Gastrocnemius medialis (tissue), 4 donors: ENCODE measurements at regions not wholly inside any gene's neighbourhood (a gene's known extent, or its start where the extent isn't known, plus 50 kb on each side); places are given as distances from the start of the nearest gene placed in this dataset.

Experiments used
- ATAC-seq, 2 donors: fragments of 150-250 bp; one replicate each; pipeline ENCODE4 v1.9.1; 2016
- DNase-seq, 2 donors: peaks; one replicate each; pipeline ENCODE4 v3.0.0-alpha.2; 2019
- H3K27ac ChIP-seq, 4 donors: fragments of 200-600 bp; sonication (generic); 1 replicate in 1 of 4; 2 replicates in 3 of 4; pipeline ENCODE4 v1.5.1; 2016 to 2018; ENCODE audit warnings: mild to moderate bottlenecking in 2 of 4, moderate library complexity in 1 of 4
- H3K27me3 ChIP-seq, 3 donors: fragments of 200-600 bp; sonication (generic) in 2 of 3; 1 replicate in 1 of 3; 2 replicates in 2 of 3; pipeline versions ENCODE4 v1.5.1 to v1.6.0; 2016 to 2019; ENCODE audit warnings: mild to moderate bottlenecking in 1 of 3, moderate library complexity in 1 of 3
- H3K36me3 ChIP-seq, 2 donors: fragments of 200-600 bp; sonication (generic) in 1 of 2; one replicate each; pipeline ENCODE4 v1.5.1; 2017 to 2018
- H3K4me1 ChIP-seq, 2 donors: fragments of 200-600 bp; sonication (generic) in 1 of 2; one replicate each; pipeline ENCODE4 v1.5.1; 2016 to 2017; ENCODE audit warnings: mild to moderate bottlenecking in 2 of 2
- H3K4me3 ChIP-seq, 4 donors: fragments of 200-600 bp; sonication (generic) in 3 of 4; 1 replicate in 1 of 4; 2 replicates in 3 of 4; pipeline ENCODE4 v1.5.1; 2016 to 2019; ENCODE audit warnings: mild to moderate bottlenecking in 2 of 4
- H3K9me3 ChIP-seq, 3 donors: fragments of 200-600 bp; sonication (generic) in 2 of 3; 1 replicate in 1 of 3; 2 replicates in 2 of 3; pipeline ENCODE4 v1.5.1; 2016 to 2019
- POLR2A ChIP-seq, 2 donors: fragments of 450-650 bp; IDR thresholded peaks; one replicate each; pipeline ENCODE4 v1.6.1; 2017; ENCODE audit warnings: antibody characterized with exemption in 2 of 2, mild to moderate bottlenecking in 2 of 2, moderate library complexity in 2 of 2
- in situ Hi-C, 4 donors: fragments of 200-750 bp; cut with MboI; loops; one replicate each; pipeline versions ENCODE4 v1.15.0 to v1.8.0; 2017; ENCODE audit warnings: low sequenced_read_pairs in 4 of 4
- intact Hi-C: fragments of 100-400 bp; cut with DNase I; formaldehyde crosslinking; loops from one replicate; pipeline ENCODE4 v1.15.1; 2023; ENCODE audit warnings: low total_unique reads
- TF ChIP-seq, protein P1 (sequence below), 5 experiments: fragments of 450-650 bp in 3 of 5; fragments of 200-600 bp in 2 of 5; sonication (generic) in 2 of 5; IDR thresholded peaks in 4 of 5; conservative IDR thresholded peaks in 1 of 5; 1 replicate in 4 of 5; 2 replicates in 1 of 5; pipeline ENCODE4 v1.5.1; 2016 to 2019; ENCODE audit warnings: antibody characterized with exemption in 5 of 5, mild to moderate bottlenecking in 3 of 5, moderate library complexity in 3 of 5

GRCh38 chr1:72635719-72636118 lies 353.4 kb upstream of the NEGR1 start:
- in situ Hi-C loops: no loop called here
- ATAC-seq: no peak
- no peaks in the 10 kb centered on the region for H3K27me3 ChIP-seq

DNA sequence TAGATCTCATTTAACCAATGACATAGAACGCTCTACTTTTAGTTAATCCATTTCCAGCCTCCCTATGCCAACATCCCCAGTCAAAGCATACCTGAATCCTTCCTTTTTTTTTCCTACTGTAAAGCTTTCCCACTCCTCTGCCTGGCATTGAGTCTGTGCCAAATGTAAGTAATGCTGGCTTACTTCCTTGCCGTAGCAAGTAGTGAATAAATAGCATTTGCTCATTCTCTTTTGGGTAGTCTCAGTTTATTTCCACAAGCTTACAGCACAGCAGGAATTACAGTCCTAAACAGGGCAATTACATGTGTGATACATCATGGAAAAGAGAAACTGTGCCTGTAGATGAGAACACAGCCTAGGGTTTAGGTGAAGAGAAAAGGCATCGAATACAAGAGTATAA lies 352.6 kb upstream of the NEGR1 start:
- Histone ChIP-seq H3K27ac (no peak overlapping the region), H3K36me3 (no peaks in the 10 kb centered on the region), H3K9me3 (no peaks in the 10 kb centered on the region), H3K27me3 (no peaks in the 10 kb centered on the region), H3K4me1 (no peaks in the 10 kb centered on the region), H3K4me3 (no peak overlapping the region)
- ATAC-seq: no peak
- DNase-seq: no peak
- TF ChIP-seq, protein P1, sequence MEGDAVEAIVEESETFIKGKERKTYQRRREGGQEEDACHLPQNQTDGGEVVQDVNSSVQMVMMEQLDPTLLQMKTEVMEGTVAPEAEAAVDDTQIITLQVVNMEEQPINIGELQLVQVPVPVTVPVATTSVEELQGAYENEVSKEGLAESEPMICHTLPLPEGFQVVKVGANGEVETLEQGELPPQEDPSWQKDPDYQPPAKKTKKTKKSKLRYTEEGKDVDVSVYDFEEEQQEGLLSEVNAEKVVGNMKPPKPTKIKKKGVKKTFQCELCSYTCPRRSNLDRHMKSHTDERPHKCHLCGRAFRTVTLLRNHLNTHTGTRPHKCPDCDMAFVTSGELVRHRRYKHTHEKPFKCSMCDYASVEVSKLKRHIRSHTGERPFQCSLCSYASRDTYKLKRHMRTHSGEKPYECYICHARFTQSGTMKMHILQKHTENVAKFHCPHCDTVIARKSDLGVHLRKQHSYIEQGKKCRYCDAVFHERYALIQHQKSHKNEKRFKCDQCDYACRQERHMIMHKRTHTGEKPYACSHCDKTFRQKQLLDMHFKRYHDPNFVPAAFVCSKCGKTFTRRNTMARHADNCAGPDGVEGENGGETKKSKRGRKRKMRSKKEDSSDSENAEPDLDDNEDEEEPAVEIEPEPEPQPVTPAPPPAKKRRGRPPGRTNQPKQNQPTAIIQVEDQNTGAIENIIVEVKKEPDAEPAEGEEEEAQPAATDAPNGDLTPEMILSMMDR (IDR thresholded peaks at IDR 0.05 in 4 of 5, conservative IDR thresholded peaks at IDR 0.05 in 1 of 5): no peak
- no peak for TF ChIP-seq POLR2A (IDR thresholded peaks at IDR 0.05)
- in situ Hi-C loops (no loop called here), intact Hi-C loops (no loop called here)

More at GRCh38 chr1:72635719-72636118, 353.4 kb upstream of the NEGR1 start:
- Histone ChIP-seq H3K4me1 (no peaks in the 10 kb centered on the region), H3K4me3 (no peak overlapping the region), H3K36me3 (no peaks in the 10 kb centered on the region), H3K27ac (no peak overlapping the region), H3K9me3 (no peaks in the 10 kb centered on the region)
- DNase-seq: no peak
- intact Hi-C loops: no loop called here
- TF ChIP-seq POLR2A (IDR thresholded peaks at IDR 0.05): no peak
- TF ChIP-seq, protein P1 (IDR thresholded peaks at IDR 0.05 in 4 of 5, conservative IDR thresholded peaks at IDR 0.05 in 1 of 5): no peak

- no peak for DNase-seq
- in situ Hi-C loops (no loop called here), intact Hi-C loops (no loop called here)
- Histone ChIP-seq H3K4me1 (no peaks in the 10 kb centered on the region), H3K36me3 (no peaks in the 10 kb centered on the region), H3K27me3 (no peaks in the 10 kb centered on the region), H3K27ac (no peak overlapping the region), H3K4me3 (no peak overlapping the region), H3K9me3 (no peaks in the 10 kb centered on the region)
- no peak for ATAC-seq
- TF ChIP-seq POLR2A (IDR thresholded peaks at IDR 0.05): no peak
- TF ChIP-seq, protein P1 (IDR thresholded peaks at IDR 0.05 in 4 of 5, conservative IDR thresholded peaks at IDR 0.05 in 1 of 5): no peak
Measured at GRCh38 chr1:72631449-72631848, 349.1 kb upstream of the NEGR1 start.

DNA sequence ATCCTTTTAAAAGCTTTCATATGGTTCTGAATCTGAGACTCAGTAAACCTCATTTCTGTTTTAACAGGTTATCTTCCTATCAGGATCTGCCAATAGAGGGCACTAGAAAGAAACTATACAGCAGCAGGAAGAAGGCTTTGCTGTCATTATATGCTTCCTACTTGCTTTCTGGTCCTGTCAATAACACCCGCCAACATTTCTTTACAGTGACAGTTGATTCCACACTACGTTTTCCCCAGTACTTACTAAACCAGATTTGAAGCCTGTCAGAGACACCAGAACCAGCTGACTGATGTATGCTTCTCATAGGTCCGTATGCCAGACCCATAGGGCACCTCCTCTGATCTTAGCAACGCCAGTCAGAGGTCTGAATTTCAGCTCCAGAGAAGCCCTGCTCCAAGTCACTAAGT lies 341.0 kb upstream of the NEGR1 start:
- H3K4me1 ChIP-seq: no peaks in the 10 kb centered on the region
- in situ Hi-C loops (no loop called here), intact Hi-C loops (no loop called here)
- no peaks in the 10 kb centered on the region for H3K36me3 ChIP-seq
- ATAC-seq (no peak), DNase-seq (no peak)
- H3K4me3 ChIP-seq: no peak overlapping the region
- H3K9me3 ChIP-seq: no peaks in the 10 kb centered on the region
- H3K27me3 ChIP-seq: no peaks in the 10 kb centered on the region
- H3K27ac ChIP-seq: no peak overlapping the region
- TF ChIP-seq POLR2A (IDR thresholded peaks at IDR 0.05): no peak
- TF ChIP-seq, protein P1 (IDR thresholded peaks at IDR 0.05 in 4 of 5, conservative IDR thresholded peaks at IDR 0.05 in 1 of 5): no peak

DNA sequence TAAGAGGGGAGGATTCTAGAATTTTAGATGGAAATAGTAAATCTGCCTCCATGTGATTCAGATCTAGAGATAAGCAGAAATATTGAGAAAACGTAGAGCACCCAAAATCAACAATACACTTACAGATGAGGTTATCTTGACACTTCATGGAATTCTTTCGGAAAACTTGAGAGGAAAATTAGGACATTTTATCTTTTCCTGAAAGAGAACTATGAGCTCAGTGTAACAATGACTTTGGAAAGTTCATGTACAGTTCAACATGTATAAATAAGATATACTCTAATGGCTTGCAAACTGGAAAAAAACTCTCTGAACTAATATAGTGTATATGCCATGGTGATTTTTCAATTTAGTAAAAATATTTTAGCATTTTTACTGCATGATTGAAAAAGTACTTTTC lies 338.1 kb upstream of the NEGR1 start:
- intact Hi-C loops: no loop called here
- Histone ChIP-seq H3K4me1 (no peaks in the 10 kb centered on the region), H3K27ac (no peak overlapping the region), H3K36me3 (no peaks in the 10 kb centered on the region), H3K27me3 (no peaks in the 10 kb centered on the region), H3K4me3 (no peak overlapping the region), H3K9me3 (no peaks in the 10 kb centered on the region)
- ATAC-seq: no peak
- no peak for DNase-seq
- no peak for TF ChIP-seq POLR2A (IDR thresholded peaks at IDR 0.05)
- TF ChIP-seq, protein P1 (IDR thresholded peaks at IDR 0.05 in 4 of 5, conservative IDR thresholded peaks at IDR 0.05 in 1 of 5): no peak
- in situ Hi-C loops: no loop called here
